ENCODE measurements at regions not wholly inside any gene's neighbourhood (a gene's known extent, or its start where the extent isn't known, plus 50 kb on each side); places are given as distances from the start of the nearest gene placed in this dataset.
"Not testable (repeated sequence)": the region's sequence is repeated elsewhere in the genome, so short reads cannot be mapped to it uniquely, and the experiment has no call there.

DNA sequence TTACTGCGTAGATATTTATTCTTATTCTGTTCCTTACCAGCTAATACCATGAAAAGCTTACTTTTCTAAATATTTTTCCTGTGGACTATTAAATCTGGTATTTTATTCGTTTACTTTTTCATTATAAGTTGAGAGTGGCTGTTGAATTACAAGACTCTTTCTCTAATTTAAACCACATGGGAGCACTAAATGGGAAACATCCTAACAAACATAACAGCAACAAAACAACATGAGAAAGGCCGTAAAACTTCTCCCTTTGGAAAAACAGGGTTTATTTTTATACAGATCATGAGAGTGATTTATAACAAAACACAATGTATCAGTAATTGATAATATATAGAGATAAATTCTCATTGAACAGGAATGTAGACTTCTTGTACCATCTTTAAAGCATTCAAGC, 1592.1 kb downstream of the EFNB2 start:
- H2AFZ ChIP-seq, result no peak overlapping the region
- TF ChIP-seq, protein P1, sequence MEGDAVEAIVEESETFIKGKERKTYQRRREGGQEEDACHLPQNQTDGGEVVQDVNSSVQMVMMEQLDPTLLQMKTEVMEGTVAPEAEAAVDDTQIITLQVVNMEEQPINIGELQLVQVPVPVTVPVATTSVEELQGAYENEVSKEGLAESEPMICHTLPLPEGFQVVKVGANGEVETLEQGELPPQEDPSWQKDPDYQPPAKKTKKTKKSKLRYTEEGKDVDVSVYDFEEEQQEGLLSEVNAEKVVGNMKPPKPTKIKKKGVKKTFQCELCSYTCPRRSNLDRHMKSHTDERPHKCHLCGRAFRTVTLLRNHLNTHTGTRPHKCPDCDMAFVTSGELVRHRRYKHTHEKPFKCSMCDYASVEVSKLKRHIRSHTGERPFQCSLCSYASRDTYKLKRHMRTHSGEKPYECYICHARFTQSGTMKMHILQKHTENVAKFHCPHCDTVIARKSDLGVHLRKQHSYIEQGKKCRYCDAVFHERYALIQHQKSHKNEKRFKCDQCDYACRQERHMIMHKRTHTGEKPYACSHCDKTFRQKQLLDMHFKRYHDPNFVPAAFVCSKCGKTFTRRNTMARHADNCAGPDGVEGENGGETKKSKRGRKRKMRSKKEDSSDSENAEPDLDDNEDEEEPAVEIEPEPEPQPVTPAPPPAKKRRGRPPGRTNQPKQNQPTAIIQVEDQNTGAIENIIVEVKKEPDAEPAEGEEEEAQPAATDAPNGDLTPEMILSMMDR (IDR thresholded peaks at IDR 0.05; ENCODE audit: poor library complexity), result no peak
- TF ChIP-seq EZH2 (IDR thresholded peaks at IDR 0.05; ENCODE audit: borderline replicate concordance) (no peak), EZH2phosphoT487 (IDR thresholded peaks at IDR 0.05; ENCODE audit: low read depth, severe bottlenecking, unreplicated experiment) (no peak)
- H3K9me2 ChIP-seq (replicated peaks; ENCODE audit: insufficient read depth), result no peaks in the 10 kb centered on the region
- no peaks in the 10 kb centered on the region for H3K36me3 ChIP-seq (replicated peaks; ENCODE audit: insufficient read depth, low read depth)
- no peaks in the 10 kb centered on the region for H4K20me1 ChIP-seq (ENCODE audit: insufficient read depth, poor library complexity, severe bottlenecking)
- H3K9me3 ChIP-seq (ENCODE audit: low read depth), result no peaks in the 10 kb centered on the region
- H3K79me2 ChIP-seq, result no peaks in the 10 kb centered on the region
- WGBS (ENCODE audit: low lambda C conversion rate, missing lambda C conversion rate), result 58% methylated on average over 3 of the region's 3 CpGs
- H3K27me3 ChIP-seq, result no peaks in the 10 kb centered on the region
- DNase-seq (ENCODE audit: low spot score), result no peak
- H3K27ac ChIP-seq, result no peak overlapping the region
- H3K4me3 ChIP-seq, result no peak overlapping the region
- no peaks in the 10 kb centered on the region for H3K4me1 ChIP-seq (ENCODE audit: insufficient read depth)
- H3K4me2 ChIP-seq, result no peak overlapping the region

DNA sequence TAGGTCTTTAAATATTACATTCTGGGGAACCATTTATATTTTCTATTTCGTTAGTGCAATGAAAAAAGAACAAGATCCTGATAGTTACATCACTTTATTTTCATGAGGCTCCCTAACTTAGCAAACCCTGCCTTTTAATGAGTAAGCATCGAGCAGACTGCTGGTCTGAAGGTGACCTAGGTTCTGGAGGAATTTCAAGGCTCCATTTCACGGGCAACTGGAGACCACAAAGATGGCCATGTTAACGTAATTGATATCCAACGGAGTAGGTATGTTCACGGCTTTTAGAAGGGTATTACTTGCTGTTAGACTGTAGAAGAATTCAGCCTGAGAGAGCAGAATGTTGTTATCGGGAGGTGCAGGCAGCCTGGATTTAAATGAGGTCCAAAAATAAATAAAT, 1597.6 kb downstream of the EFNB2 start:
- H3K4me1 ChIP-seq (ENCODE audit: insufficient read depth), result no peaks in the 10 kb centered on the region
- H3K4me3 ChIP-seq, result no peak overlapping the region
- TF ChIP-seq, protein P1 (IDR thresholded peaks at IDR 0.05; ENCODE audit: poor library complexity), result no peak
- TF ChIP-seq EZH2 (IDR thresholded peaks at IDR 0.05; ENCODE audit: borderline replicate concordance) (no peak), EZH2phosphoT487 (IDR thresholded peaks at IDR 0.05; ENCODE audit: low read depth, severe bottlenecking, unreplicated experiment) (no peak)
- H3K9me3 ChIP-seq (ENCODE audit: low read depth), result no peaks in the 10 kb centered on the region
- H3K9me2 ChIP-seq (replicated peaks; ENCODE audit: insufficient read depth), result no peaks in the 10 kb centered on the region
- no peaks in the 10 kb centered on the region for H3K27me3 ChIP-seq
- H3K79me2 ChIP-seq, result no peaks in the 10 kb centered on the region
- no peak for DNase-seq (ENCODE audit: low spot score)
- no peaks in the 10 kb centered on the region for H4K20me1 ChIP-seq (ENCODE audit: insufficient read depth, poor library complexity, severe bottlenecking)
- no peaks in the 10 kb centered on the region for H3K36me3 ChIP-seq (replicated peaks; ENCODE audit: insufficient read depth, low read depth)
- H3K27ac ChIP-seq, result no peak overlapping the region
- H2AFZ ChIP-seq, result no peak overlapping the region
- WGBS (ENCODE audit: low lambda C conversion rate, missing lambda C conversion rate), result 85% methylated on average over 7 of the region's 7 CpGs
- H3K4me2 ChIP-seq, result no peak overlapping the region

DNA sequence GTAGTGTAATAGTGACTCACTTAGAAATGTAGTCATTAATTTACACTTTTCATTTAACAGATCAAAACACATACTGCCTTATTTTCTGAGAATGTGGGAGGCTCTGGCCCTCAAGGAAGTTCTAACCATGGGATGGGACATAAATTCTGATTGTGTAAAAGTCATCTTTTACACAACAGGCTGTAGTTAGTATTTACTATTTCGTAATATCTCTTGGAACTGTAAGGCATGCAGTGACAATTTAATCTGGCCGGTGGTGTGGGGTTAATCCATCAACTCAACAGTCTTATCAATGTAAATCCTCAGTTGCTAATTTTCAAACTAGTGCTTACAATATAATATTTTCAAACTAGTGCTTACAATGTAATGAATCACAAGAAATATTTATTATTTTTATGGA, 1599.2 kb downstream of the EFNB2 start:
- Histone ChIP-seq H3K4me2 (no peak overlapping the region), H3K79me2 (no peaks in the 10 kb centered on the region), H3K27me3 (no peaks in the 10 kb centered on the region), H3K4me1 (ENCODE audit: insufficient read depth) (no peaks in the 10 kb centered on the region), H3K36me3 (replicated peaks; ENCODE audit: insufficient read depth, low read depth) (no peaks in the 10 kb centered on the region), H3K9me3 (ENCODE audit: low read depth) (no peaks in the 10 kb centered on the region), H3K4me3 (no peak overlapping the region), H3K27ac (no peak overlapping the region), H2AFZ (no peak overlapping the region), H3K9me2 (replicated peaks; ENCODE audit: insufficient read depth) (no peaks in the 10 kb centered on the region), H4K20me1 (ENCODE audit: insufficient read depth, poor library complexity, severe bottlenecking) (no peaks in the 10 kb centered on the region)
- 64% methylated on average over 2 of the region's 2 CpGs for WGBS (ENCODE audit: low lambda C conversion rate, missing lambda C conversion rate)
- TF ChIP-seq EZH2 (IDR thresholded peaks at IDR 0.05; ENCODE audit: borderline replicate concordance), result no peak
- TF ChIP-seq EZH2phosphoT487 (IDR thresholded peaks at IDR 0.05; ENCODE audit: low read depth, severe bottlenecking, unreplicated experiment), result no peak
- TF ChIP-seq, protein P1 (IDR thresholded peaks at IDR 0.05; ENCODE audit: poor library complexity), result no peak
- DNase-seq (ENCODE audit: low spot score), result no peak

GRCh38 chr13:104920513-104920912, 1614.9 kb downstream of the EFNB2 start:
- H3K27me3 ChIP-seq; H2AFZ ChIP-seq; H4K20me1 ChIP-seq (ENCODE audit: insufficient read depth, poor library complexity, severe bottlenecking); H3K4me2 ChIP-seq; H3K79me2 ChIP-seq; DNase-seq (ENCODE audit: low spot score); H3K4me1 ChIP-seq (ENCODE audit: insufficient read depth); H3K27ac ChIP-seq; H3K36me3 ChIP-seq (replicated peaks; ENCODE audit: insufficient read depth, low read depth); H3K9me2 ChIP-seq (replicated peaks; ENCODE audit: insufficient read depth); H3K4me3 ChIP-seq; H3K9me3 ChIP-seq (ENCODE audit: low read depth): not testable (repeated sequence)
- WGBS (ENCODE audit: low lambda C conversion rate, missing lambda C conversion rate), result 100% methylated on average over 1 of the region's 1 CpG

Measured in hepatocyte (in vitro differentiated cells).